Common myeloid progenitor, CD34-positive (primary cell): ENCODE measurements at regions not wholly inside any gene's neighbourhood (a gene's known extent, or its start where the extent isn't known, plus 50 kb on each side); places are given as distances from the start of the nearest gene placed in this dataset.

Source experiments
- CTCF ChIA-PET: fragments of 350-600 bp; sonication (Branson Sonifier 250); formaldehyde crosslinking; loops from one replicate; lab custom pipeline; 2021; ENCODE audit warnings: antibody characterized with exemption; lab: Charles Lee
- POLR2A ChIA-PET: fragments of 350-600 bp; sonication (Branson Sonifier 250); formaldehyde crosslinking; loops from one replicate; lab custom pipeline; 2021; ENCODE audit warnings: antibody characterized with exemption; lab: Charles Lee
- DNase-seq, 3 donors: peaks; one replicate each; pipeline versions ENCODE4 v3.0.0 to v3.0.0-alpha.2; 2013
- H3K27ac ChIP-seq, 2 experiments: 1 replicate in 1 of 2; 2 replicates in 1 of 2; pipeline ENCODE4 v1.7.0; 2013; ENCODE audit warnings: inconsistent platforms in 2 of 2, low read length in 2 of 2, mild to moderate bottlenecking in 2 of 2, low read depth in 1 of 2, moderate library complexity in 1 of 2; ENCODE audit not compliant: severe bottlenecking in 2 of 2, insufficient read depth in 1 of 2, poor library complexity in 1 of 2
- H3K27me3 ChIP-seq, 5 experiments: replicated peaks in 2 of 5; 1 replicate in 3 of 5; 2 replicates in 2 of 5; pipeline versions ENCODE4 v1.6.1 to v1.7.0; 2013; ENCODE audit warnings: low read length in 4 of 5, mild to moderate bottlenecking in 2 of 5, moderate library complexity in 2 of 5, inconsistent platforms in 1 of 5; ENCODE audit not compliant: insufficient read depth in 5 of 5, control insufficient read depth in 4 of 5
- H3K36me3 ChIP-seq, 4 experiments: 1 replicate in 2 of 4; 2 replicates in 2 of 4; pipeline versions ENCODE4 v1.6.1 to v1.7.0; 2013; ENCODE audit warnings: low read length in 3 of 4, control low read depth in 1 of 4, mild to moderate bottlenecking in 1 of 4; ENCODE audit not compliant: control insufficient read depth in 4 of 4, insufficient read depth in 4 of 4
- H3K4me1 ChIP-seq, 4 experiments: 1 replicate in 3 of 4; 2 replicates in 1 of 4; pipeline versions ENCODE4 v1.6.1 to v1.7.1; 2013; ENCODE audit warnings: low read length in 3 of 4, mild to moderate bottlenecking in 3 of 4, control low read depth in 1 of 4, inconsistent platforms in 1 of 4, moderate library complexity in 1 of 4; ENCODE audit not compliant: control insufficient read depth in 4 of 4, insufficient read depth in 4 of 4; ENCODE audit errors: control extremely low read depth in 1 of 4
- H3K4me3 ChIP-seq, 7 experiments: 1 replicate in 4 of 7; 2 replicates in 3 of 7; pipeline versions ENCODE4 v1.5.1 to v1.7.0; 2013; ENCODE audit warnings: mild to moderate bottlenecking in 7 of 7, low read length in 6 of 7, moderate library complexity in 6 of 7, inconsistent platforms in 2 of 7, low read depth in 2 of 7, control low read depth in 1 of 7; ENCODE audit not compliant: insufficient read depth in 4 of 7, control insufficient read depth in 1 of 7; ENCODE audit errors: extremely low read depth in 1 of 7
- H3K9me3 ChIP-seq, 5 experiments: 1 replicate in 4 of 5; 2 replicates in 1 of 5; pipeline versions ENCODE4 v1.6.1 to v1.7.1; 2013; ENCODE audit warnings: low read length in 4 of 5, mild to moderate bottlenecking in 2 of 5, inconsistent platforms in 1 of 5, low read depth in 1 of 5, moderate library complexity in 1 of 5; ENCODE audit not compliant: control insufficient read depth in 4 of 5, insufficient read depth in 2 of 5; ENCODE audit errors: control extremely low read depth in 1 of 5
- WGBS: methylation state at CpG from one replicate; pipeline ENCODE4 v1.1.5; 2013; ENCODE audit not compliant: insufficient coverage; 5-methylcytosine and 5-hydroxymethylcytosine counted together

GRCh38 chr16:52976539-52977167 is 76.0 kb downstream of the CHD9NB start:
- Histone ChIP-seq H3K36me3 (no peaks in the 10 kb centered on the region), H3K9me3 (peaks cover 0 to 2% (median 0%) of the 10 kb centered on the region in 5 experiments), H3K4me3 (no peak overlapping the region), H3K27me3 (peaks cover 0 to 7% (median 0%) of the 10 kb centered on the region in 5 experiments), H3K27ac (no peak overlapping the region), H3K4me1 (no peaks in the 10 kb centered on the region)
- ChIA-PET POLR2A (no interaction called here), CTCF (interaction anchor here (1.0 kb wide), 1 partner anchor 45 kb away, joined by 5 read pairs; no protein-coding TSS in a partner anchor)
- DNase-seq: peak; percentile 5 to 39 (median 33)

DNA sequence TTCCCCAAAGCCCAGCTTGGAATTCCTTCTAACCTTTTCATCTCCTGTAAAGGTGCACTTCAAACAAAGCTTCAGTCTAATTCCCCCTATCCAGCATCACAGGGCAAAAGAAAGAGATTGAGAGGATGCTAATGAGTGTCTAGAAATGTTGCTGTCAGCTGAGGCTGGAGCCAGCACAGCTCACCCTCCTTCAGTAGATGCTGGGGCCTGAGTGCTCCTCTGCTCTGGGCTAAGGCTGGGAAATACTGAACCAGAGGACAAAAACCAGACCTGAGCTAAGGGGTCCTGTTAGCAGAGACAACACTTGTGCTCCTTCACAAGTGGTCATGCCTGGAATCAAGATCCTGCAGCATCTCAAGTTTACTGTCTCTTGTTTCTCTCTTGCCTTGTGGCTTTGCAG is 85.0 kb downstream of the CHD9NB start:
- ChIA-PET POLR2A (no interaction called here), CTCF (interaction anchor here (1.0 kb wide), 1 partner anchor 21 kb away, joined by 3 read pairs; no protein-coding TSS in a partner anchor)
- H3K9me3 ChIP-seq: peaks cover 0 to 2% (median 0%) of the 10 kb centered on the region in 5 experiments

GRCh38 chr16:52964290-52964689 is 88.4 kb downstream of the CHD9NB start:
- ChIA-PET CTCF (no interaction called here), POLR2A (no interaction called here)
- DNase-seq: no peak
- H3K27ac ChIP-seq: no peak overlapping the region
- WGBS: 92% methylated on average over 2 of the region's 2 CpGs
- H3K9me3 ChIP-seq: no peaks in the 10 kb centered on the region
- H3K4me3 ChIP-seq: no peak overlapping the region
- no peaks in the 10 kb centered on the region for H3K36me3 ChIP-seq
- no peaks in the 10 kb centered on the region for H3K4me1 ChIP-seq
- peaks cover 0 to 6% (median 0%) of the 10 kb centered on the region in 5 experiments for H3K27me3 ChIP-seq

More for the DNA sequence above, 85.0 kb downstream of the CHD9NB start:
- Histone ChIP-seq H3K36me3 (no peaks in the 10 kb centered on the region), H3K4me3 (no peak overlapping the region), H3K4me1 (no peaks in the 10 kb centered on the region), H3K27me3 (peaks cover 0 to 6% (median 0%) of the 10 kb centered on the region in 5 experiments), H3K27ac (no peak overlapping the region)
- no peak for DNase-seq

DNA sequence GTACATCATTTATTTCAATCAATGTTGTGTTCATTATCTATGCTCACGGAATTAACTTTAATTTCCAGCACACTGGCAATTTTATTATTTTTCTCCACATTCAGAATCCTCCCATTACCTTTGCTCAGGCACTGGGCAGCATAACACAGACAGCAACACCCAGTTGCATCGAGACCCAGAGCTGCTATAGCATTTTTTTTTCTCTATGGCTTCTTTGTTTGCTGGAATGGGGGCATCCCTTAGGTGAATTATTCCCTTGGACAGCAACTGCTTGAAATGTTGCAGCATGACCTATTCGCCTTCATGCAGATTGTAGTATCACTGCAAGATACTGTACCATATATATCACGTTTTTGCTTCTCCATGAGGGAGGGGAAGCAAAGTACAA is 88.8 kb downstream of the CHD9NB start:
- WGBS: 88% methylated on average over 1 of the region's 4 CpGs
- Histone ChIP-seq H3K4me1 (no peaks in the 10 kb centered on the region), H3K27me3 (peaks cover 0 to 6% (median 0%) of the 10 kb centered on the region in 5 experiments), H3K27ac (no peak overlapping the region), H3K4me3 (no peak overlapping the region), H3K9me3 (no peaks in the 10 kb centered on the region), H3K36me3 (no peaks in the 10 kb centered on the region)
- ChIA-PET CTCF (interaction anchor here (0.6 kb wide), 1 partner anchor 542 kb away, joined by 3 read pairs; no protein-coding TSS in a partner anchor), POLR2A (no interaction called here)
- no peak for DNase-seq

DNA sequence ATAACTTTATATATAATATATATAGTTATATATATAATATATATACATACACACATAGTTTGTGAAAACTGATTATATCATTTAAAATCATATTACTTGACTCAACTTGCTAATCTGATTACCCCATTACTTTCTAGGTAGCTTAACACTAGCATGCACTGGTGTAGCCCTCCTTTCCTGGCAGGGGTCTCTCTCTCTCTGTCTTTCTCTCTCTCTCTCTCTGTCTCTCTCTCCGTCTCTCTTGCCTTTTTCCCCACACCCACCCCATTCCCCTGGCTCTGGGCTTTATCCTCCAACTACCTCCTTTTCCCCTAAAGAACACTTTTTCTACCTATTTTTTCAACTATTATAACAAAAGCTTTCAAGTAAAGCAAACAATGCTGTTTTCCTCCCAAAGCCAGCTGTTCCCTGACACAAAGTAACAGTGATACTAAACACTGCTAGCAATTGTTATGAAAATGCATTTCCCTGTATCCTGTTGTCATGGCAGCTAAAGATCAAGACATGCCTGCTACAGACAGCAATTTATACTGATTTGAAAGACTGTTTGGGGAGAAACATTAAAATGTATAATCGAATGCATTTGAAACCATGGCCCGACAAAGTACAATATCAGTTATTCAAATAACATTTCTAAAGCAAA is 89.4 kb downstream of the CHD9NB start:
- POLR2A ChIA-PET: no interaction called here
- Histone ChIP-seq H3K27me3 (peaks cover 0 to 6% (median 0%) of the 10 kb centered on the region in 5 experiments), H3K4me3 (no peak overlapping the region), H3K36me3 (no peaks in the 10 kb centered on the region), H3K27ac (no peak overlapping the region), H3K4me1 (no peaks in the 10 kb centered on the region), H3K9me3 (no peaks in the 10 kb centered on the region)
- DNase-seq: no peak
- 100% methylated on average over 1 of the region's 3 CpGs for WGBS
- CTCF ChIA-PET: interaction anchor here (0.6 kb wide), 1 partner anchor 543 kb away, joined by 3 read pairs; no protein-coding TSS in a partner anchor

- ChIA-PET POLR2A (no interaction called here), CTCF (no interaction called here)
- Histone ChIP-seq H3K36me3 (no peaks in the 10 kb centered on the region), H3K4me1 (no peaks in the 10 kb centered on the region), H3K27me3 (peaks cover 0 to 1% (median 0%) of the 10 kb centered on the region in 5 experiments), H3K4me3 (no peak overlapping the region), H3K9me3 (no peaks in the 10 kb centered on the region), H3K27ac (no peak overlapping the region)
- no peak for DNase-seq
- 100% methylated on average over 1 of the region's 1 CpG for WGBS
Measured at GRCh38 chr16:52958951-52959350, 93.7 kb downstream of the CHD9NB start.

- Histone ChIP-seq H3K9me3 (no peaks in the 10 kb centered on the region), H3K36me3 (no peaks in the 10 kb centered on the region), H3K27ac (no peak overlapping the region), H3K4me1 (no peaks in the 10 kb centered on the region), H3K4me3 (no peak overlapping the region), H3K27me3 (peaks cover 0 to 2% (median 0%) of the 10 kb centered on the region in 5 experiments)
- 100% methylated on average over 2 of the region's 3 CpGs for WGBS
- DNase-seq: no peak
- POLR2A ChIA-PET: no interaction called here
- CTCF ChIA-PET: no interaction called here
Measured at GRCh38 chr16:52957199-52957598, 95.5 kb downstream of the CHD9NB start.
